ENCODE measurements at regions not wholly inside any gene's neighbourhood (a gene's known extent, or its start where the extent isn't known, plus 50 kb on each side); places are given as distances from the start of the nearest gene placed in this dataset.

GRCh38 chr3:8283193-8283592 is 218.4 kb upstream of the LMCD1 start:
- TF ChIP-seq NFIC (IDR thresholded peaks at IDR 0.05; ENCODE audit: low read depth, low read length): no peak
- TF ChIP-seq, protein P1, sequence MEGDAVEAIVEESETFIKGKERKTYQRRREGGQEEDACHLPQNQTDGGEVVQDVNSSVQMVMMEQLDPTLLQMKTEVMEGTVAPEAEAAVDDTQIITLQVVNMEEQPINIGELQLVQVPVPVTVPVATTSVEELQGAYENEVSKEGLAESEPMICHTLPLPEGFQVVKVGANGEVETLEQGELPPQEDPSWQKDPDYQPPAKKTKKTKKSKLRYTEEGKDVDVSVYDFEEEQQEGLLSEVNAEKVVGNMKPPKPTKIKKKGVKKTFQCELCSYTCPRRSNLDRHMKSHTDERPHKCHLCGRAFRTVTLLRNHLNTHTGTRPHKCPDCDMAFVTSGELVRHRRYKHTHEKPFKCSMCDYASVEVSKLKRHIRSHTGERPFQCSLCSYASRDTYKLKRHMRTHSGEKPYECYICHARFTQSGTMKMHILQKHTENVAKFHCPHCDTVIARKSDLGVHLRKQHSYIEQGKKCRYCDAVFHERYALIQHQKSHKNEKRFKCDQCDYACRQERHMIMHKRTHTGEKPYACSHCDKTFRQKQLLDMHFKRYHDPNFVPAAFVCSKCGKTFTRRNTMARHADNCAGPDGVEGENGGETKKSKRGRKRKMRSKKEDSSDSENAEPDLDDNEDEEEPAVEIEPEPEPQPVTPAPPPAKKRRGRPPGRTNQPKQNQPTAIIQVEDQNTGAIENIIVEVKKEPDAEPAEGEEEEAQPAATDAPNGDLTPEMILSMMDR (IDR thresholded peaks at IDR 0.05 in 2 of 3, conservative IDR thresholded peaks at IDR 0.05 in 1 of 3; ENCODE audit: control insufficient read depth in 2 of 3, extremely low read depth in 1 of 3, insufficient read depth in 1 of 3, low read depth in 3 of 3, low read length in 3 of 3): no peak
- TF ChIP-seq POLR2AphosphoS5 (IDR thresholded peaks at IDR 0.05; ENCODE audit: low read length): no peak
- TF ChIP-seq, protein P2, sequence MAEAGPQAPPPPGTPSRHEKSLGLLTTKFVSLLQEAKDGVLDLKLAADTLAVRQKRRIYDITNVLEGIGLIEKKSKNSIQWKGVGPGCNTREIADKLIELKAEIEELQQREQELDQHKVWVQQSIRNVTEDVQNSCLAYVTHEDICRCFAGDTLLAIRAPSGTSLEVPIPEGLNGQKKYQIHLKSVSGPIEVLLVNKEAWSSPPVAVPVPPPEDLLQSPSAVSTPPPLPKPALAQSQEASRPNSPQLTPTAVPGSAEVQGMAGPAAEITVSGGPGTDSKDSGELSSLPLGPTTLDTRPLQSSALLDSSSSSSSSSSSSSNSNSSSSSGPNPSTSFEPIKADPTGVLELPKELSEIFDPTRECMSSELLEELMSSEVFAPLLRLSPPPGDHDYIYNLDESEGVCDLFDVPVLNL (IDR thresholded peaks at IDR 0.05; ENCODE audit: low read depth, low read length): no peak
- TF ChIP-seq POLR2A (IDR thresholded peaks at IDR 0.05; ENCODE audit: low read depth, low read length): no peak
- no peak for TF ChIP-seq USF2 (IDR thresholded peaks at IDR 0.05; ENCODE audit: borderline replicate concordance, low read depth, low read length)
- no peak for TF ChIP-seq ESRRA (IDR thresholded peaks at IDR 0.05; ENCODE audit: low read length)
